Activated naive CD8-positive, alpha-beta T cell (primary cell): ENCODE measurements at regions not wholly inside any gene's neighbourhood (a gene's known extent, or its start where the extent isn't known, plus 50 kb on each side); places are given as distances from the start of the nearest gene placed in this dataset.

Experiments used
- H3K27ac Mint-ChIP-seq: one replicate; pipeline ENCODE4 v1.8.0; 2021; ENCODE audit warnings: mixed read lengths
- H3K27me3 Mint-ChIP-seq: one replicate; pipeline ENCODE4 v1.8.0; 2021; ENCODE audit warnings: mixed read lengths
- H3K36me3 Mint-ChIP-seq: one replicate; pipeline ENCODE4 v1.8.0; 2021; ENCODE audit warnings: mixed read lengths
- H3K4me1 Mint-ChIP-seq: one replicate; pipeline ENCODE4 v1.8.0; 2021; ENCODE audit warnings: low read depth, mixed read lengths
- H3K4me3 Mint-ChIP-seq: one replicate; pipeline ENCODE4 v1.8.0; 2021; ENCODE audit warnings: mild to moderate bottlenecking, mixed read lengths
- H3K9me3 Mint-ChIP-seq: one replicate; pipeline ENCODE4 v1.8.0; 2021; ENCODE audit warnings: low read depth, mixed read lengths

- no peaks in the 10 kb centered on the region for H3K27me3 Mint-ChIP-seq
- H3K4me1 Mint-ChIP-seq = no peaks in the 10 kb centered on the region
- no peak overlapping the region for H3K4me3 Mint-ChIP-seq
- peaks cover 9% of the 10 kb centered on the region for H3K9me3 Mint-ChIP-seq
- no peak overlapping the region for H3K27ac Mint-ChIP-seq
- no peaks in the 10 kb centered on the region for H3K36me3 Mint-ChIP-seq
These were observed 457.1 kb upstream of the TBX3 start for GRCh38 chr12:115140981-115141655.

GRCh38 chr12:115137812-115138521, 454.0 kb upstream of the TBX3 start:
- peaks cover 9% of the 10 kb centered on the region for H3K9me3 Mint-ChIP-seq
- no peak overlapping the region for H3K27ac Mint-ChIP-seq
- H3K4me3 Mint-ChIP-seq = no peak overlapping the region
- H3K27me3 Mint-ChIP-seq = peaks cover 2% of the 10 kb centered on the region
- H3K4me1 Mint-ChIP-seq = no peaks in the 10 kb centered on the region
- no peaks in the 10 kb centered on the region for H3K36me3 Mint-ChIP-seq

GRCh38 chr12:115135800-115136211, 451.8 kb upstream of the TBX3 start:
- Mint-ChIP-seq H3K36me3 (no peaks in the 10 kb centered on the region), H3K4me3 (no peak overlapping the region), H3K4me1 (no peaks in the 10 kb centered on the region), H3K27ac (no peak overlapping the region), H3K9me3 (peaks cover 5% of the 10 kb centered on the region), H3K27me3 (peaks cover 2% of the 10 kb centered on the region)

- no peaks in the 10 kb centered on the region for H3K4me1 Mint-ChIP-seq
These were observed 450.3 kb upstream of the TBX3 start for GRCh38 chr12:115134298-115134697.

GRCh38 chr12:115132905-115133304, 448.9 kb upstream of the TBX3 start:
- Mint-ChIP-seq H3K27me3 (peaks cover 4% of the 10 kb centered on the region), H3K36me3 (no peaks in the 10 kb centered on the region), H3K27ac (no peak overlapping the region), H3K4me1 (no peaks in the 10 kb centered on the region), H3K9me3 (peaks cover 2% of the 10 kb centered on the region), H3K4me3 (no peak overlapping the region)

More at GRCh38 chr12:115134298-115134697, 450.3 kb upstream of the TBX3 start:
- Mint-ChIP-seq H3K36me3 (no peaks in the 10 kb centered on the region), H3K27ac (no peak overlapping the region), H3K27me3 (peaks cover 4% of the 10 kb centered on the region), H3K4me3 (no peak overlapping the region), H3K9me3 (peaks cover 5% of the 10 kb centered on the region)

GRCh38 chr12:115132145-115132544, 448.2 kb upstream of the TBX3 start:
- H3K36me3 Mint-ChIP-seq = no peaks in the 10 kb centered on the region
- H3K27ac Mint-ChIP-seq = no peak overlapping the region
- peaks cover 4% of the 10 kb centered on the region for H3K27me3 Mint-ChIP-seq
- no peaks in the 10 kb centered on the region for H3K4me1 Mint-ChIP-seq
- peaks cover 3% of the 10 kb centered on the region for H3K9me3 Mint-ChIP-seq
- no peak overlapping the region for H3K4me3 Mint-ChIP-seq

GRCh38 chr12:115129727-115130126, 445.8 kb upstream of the TBX3 start:
- H3K27ac Mint-ChIP-seq = no peak overlapping the region
- no peaks in the 10 kb centered on the region for H3K4me1 Mint-ChIP-seq
- H3K9me3 Mint-ChIP-seq = peaks cover 3% of the 10 kb centered on the region
- H3K36me3 Mint-ChIP-seq = no peaks in the 10 kb centered on the region
- peaks cover 1% of the 10 kb centered on the region for H3K27me3 Mint-ChIP-seq
- no peak overlapping the region for H3K4me3 Mint-ChIP-seq

GRCh38 chr12:115121053-115121452, 437.1 kb upstream of the TBX3 start:
- H3K9me3 Mint-ChIP-seq = peaks cover 23% of the 10 kb centered on the region
- no peaks in the 10 kb centered on the region for H3K4me1 Mint-ChIP-seq
- no peak overlapping the region for H3K27ac Mint-ChIP-seq
- no peaks in the 10 kb centered on the region for H3K27me3 Mint-ChIP-seq
- no peak overlapping the region for H3K4me3 Mint-ChIP-seq
- H3K36me3 Mint-ChIP-seq = no peaks in the 10 kb centered on the region

GRCh38 chr12:115118177-115118724, 434.3 kb upstream of the TBX3 start:
- H3K36me3 Mint-ChIP-seq = no peaks in the 10 kb centered on the region
- no peaks in the 10 kb centered on the region for H3K27me3 Mint-ChIP-seq
- H3K4me3 Mint-ChIP-seq = no peak overlapping the region
- H3K27ac Mint-ChIP-seq = no peak overlapping the region
- H3K9me3 Mint-ChIP-seq = peaks cover 23% of the 10 kb centered on the region
- no peaks in the 10 kb centered on the region for H3K4me1 Mint-ChIP-seq

- H3K27ac Mint-ChIP-seq = no peak overlapping the region
These were observed 430.2 kb upstream of the TBX3 start for GRCh38 chr12:115114140-115114539.

GRCh38 chr12:115109863-115110262, 425.9 kb upstream of the TBX3 start:
- no peaks in the 10 kb centered on the region for H3K9me3 Mint-ChIP-seq
- no peaks in the 10 kb centered on the region for H3K36me3 Mint-ChIP-seq
- H3K4me3 Mint-ChIP-seq = no peak overlapping the region
- H3K27me3 Mint-ChIP-seq = no peaks in the 10 kb centered on the region
- H3K27ac Mint-ChIP-seq = no peak overlapping the region
- no peaks in the 10 kb centered on the region for H3K4me1 Mint-ChIP-seq

More at GRCh38 chr12:115114140-115114539, 430.2 kb upstream of the TBX3 start:
- H3K4me1 Mint-ChIP-seq = no peaks in the 10 kb centered on the region
- no peak overlapping the region for H3K4me3 Mint-ChIP-seq
- H3K36me3 Mint-ChIP-seq = no peaks in the 10 kb centered on the region
- peaks cover 7% of the 10 kb centered on the region for H3K9me3 Mint-ChIP-seq
- no peaks in the 10 kb centered on the region for H3K27me3 Mint-ChIP-seq

GRCh38 chr12:115108129-115109100, 424.4 kb upstream of the TBX3 start:
- H3K9me3 Mint-ChIP-seq = no peaks in the 10 kb centered on the region
- H3K27me3 Mint-ChIP-seq = no peaks in the 10 kb centered on the region
- H3K4me3 Mint-ChIP-seq = no peak overlapping the region
- no peak overlapping the region for H3K27ac Mint-ChIP-seq
- no peaks in the 10 kb centered on the region for H3K4me1 Mint-ChIP-seq
- no peaks in the 10 kb centered on the region for H3K36me3 Mint-ChIP-seq

- Mint-ChIP-seq H3K4me1 (no peaks in the 10 kb centered on the region), H3K4me3 (no peak overlapping the region), H3K36me3 (no peaks in the 10 kb centered on the region), H3K27me3 (no peaks in the 10 kb centered on the region), H3K9me3 (no peaks in the 10 kb centered on the region), H3K27ac (no peak overlapping the region)
These were observed 420.2 kb upstream of the TBX3 start for GRCh38 chr12:115103884-115104883.

- peaks cover 2% of the 10 kb centered on the region for H3K27me3 Mint-ChIP-seq
- no peaks in the 10 kb centered on the region for H3K36me3 Mint-ChIP-seq
- peaks cover 5% of the 10 kb centered on the region for H3K9me3 Mint-ChIP-seq
- H3K4me3 Mint-ChIP-seq = no peak overlapping the region
- no peak overlapping the region for H3K27ac Mint-ChIP-seq
- no peaks in the 10 kb centered on the region for H3K4me1 Mint-ChIP-seq
These were observed 418.5 kb upstream of the TBX3 start for GRCh38 chr12:115102450-115102849.
